WTC11 (cell line): ENCODE measurements at regions not wholly inside any gene's neighbourhood (a gene's known extent, or its start where the extent isn't known, plus 50 kb on each side); places are given as distances from the start of the nearest gene placed in this dataset.

ENCODE experiments used
- TEAD4 ChIP-seq: sonication (generic); formaldehyde crosslinking; IDR thresholded peaks from 2 replicates; pipeline ENCODE4 v1.8.0; 2022; ENCODE audit warnings: mild to moderate bottlenecking, missing genetic modification reagents
- TF ChIP-seq, protein P1 (sequence below): sonication (generic); formaldehyde crosslinking; IDR thresholded peaks from 2 replicates; pipeline ENCODE4 v1.8.0; 2023; ENCODE audit warnings: mild to moderate bottlenecking, missing genetic modification reagents
- TF ChIP-seq, protein P2 (sequence below): sonication (generic); formaldehyde crosslinking; IDR thresholded peaks from 2 replicates; pipeline ENCODE4 v1.8.1; 2023; ENCODE audit warnings: mild to moderate bottlenecking, missing genetic modification reagents, moderate library complexity
- TF ChIP-seq, protein P3 (sequence below): fragments of 200-600 bp; IDR thresholded peaks from 2 replicates; pipeline ENCODE4 v1.8.0; 2022; ENCODE audit warnings: antibody characterized with exemption
- TF ChIP-seq, protein P4 (sequence below): sonication (generic); formaldehyde crosslinking; IDR thresholded peaks from 2 replicates; pipeline ENCODE4 v1.8.1; 2023; ENCODE audit warnings: mild to moderate bottlenecking, missing genetic modification reagents
- TF ChIP-seq, protein P5 (sequence below): fragments of 250-450 bp; sonication (Bioruptor Pico); IDR thresholded peaks from 2 replicates; pipeline ENCODE4 v1.8.0; 2021; ENCODE audit warnings: mild to moderate bottlenecking

DNA sequence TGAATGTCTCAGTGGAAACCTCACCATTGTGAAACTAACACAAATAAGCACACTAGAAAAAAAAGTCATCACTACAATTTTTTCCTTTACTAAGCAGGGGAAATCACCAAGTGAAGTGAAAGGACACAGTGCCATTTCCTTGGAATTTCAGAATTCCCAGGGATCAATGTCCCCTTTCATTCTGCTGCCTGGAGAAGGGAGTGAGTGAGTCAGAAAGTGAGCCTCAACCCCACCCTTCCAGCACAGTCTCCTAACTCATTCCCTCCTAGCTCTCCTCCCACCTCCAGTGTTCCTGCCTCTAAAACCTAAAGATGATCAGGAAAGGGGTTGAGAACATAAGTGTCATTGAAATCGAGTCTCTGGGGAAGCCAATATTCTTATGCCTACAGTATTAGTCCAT lies 608.5 kb downstream of the RNF144A start:
- TF ChIP-seq, protein P1, sequence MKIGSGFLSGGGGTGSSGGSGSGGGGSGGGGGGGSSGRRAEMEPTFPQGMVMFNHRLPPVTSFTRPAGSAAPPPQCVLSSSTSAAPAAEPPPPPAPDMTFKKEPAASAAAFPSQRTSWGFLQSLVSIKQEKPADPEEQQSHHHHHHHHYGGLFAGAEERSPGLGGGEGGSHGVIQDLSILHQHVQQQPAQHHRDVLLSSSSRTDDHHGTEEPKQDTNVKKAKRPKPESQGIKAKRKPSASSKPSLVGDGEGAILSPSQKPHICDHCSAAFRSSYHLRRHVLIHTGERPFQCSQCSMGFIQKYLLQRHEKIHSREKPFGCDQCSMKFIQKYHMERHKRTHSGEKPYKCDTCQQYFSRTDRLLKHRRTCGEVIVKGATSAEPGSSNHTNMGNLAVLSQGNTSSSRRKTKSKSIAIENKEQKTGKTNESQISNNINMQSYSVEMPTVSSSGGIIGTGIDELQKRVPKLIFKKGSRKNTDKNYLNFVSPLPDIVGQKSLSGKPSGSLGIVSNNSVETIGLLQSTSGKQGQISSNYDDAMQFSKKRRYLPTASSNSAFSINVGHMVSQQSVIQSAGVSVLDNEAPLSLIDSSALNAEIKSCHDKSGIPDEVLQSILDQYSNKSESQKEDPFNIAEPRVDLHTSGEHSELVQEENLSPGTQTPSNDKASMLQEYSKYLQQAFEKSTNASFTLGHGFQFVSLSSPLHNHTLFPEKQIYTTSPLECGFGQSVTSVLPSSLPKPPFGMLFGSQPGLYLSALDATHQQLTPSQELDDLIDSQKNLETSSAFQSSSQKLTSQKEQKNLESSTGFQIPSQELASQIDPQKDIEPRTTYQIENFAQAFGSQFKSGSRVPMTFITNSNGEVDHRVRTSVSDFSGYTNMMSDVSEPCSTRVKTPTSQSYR (CRISPR knock-in tag), result no peak
- TF ChIP-seq, protein P2, sequence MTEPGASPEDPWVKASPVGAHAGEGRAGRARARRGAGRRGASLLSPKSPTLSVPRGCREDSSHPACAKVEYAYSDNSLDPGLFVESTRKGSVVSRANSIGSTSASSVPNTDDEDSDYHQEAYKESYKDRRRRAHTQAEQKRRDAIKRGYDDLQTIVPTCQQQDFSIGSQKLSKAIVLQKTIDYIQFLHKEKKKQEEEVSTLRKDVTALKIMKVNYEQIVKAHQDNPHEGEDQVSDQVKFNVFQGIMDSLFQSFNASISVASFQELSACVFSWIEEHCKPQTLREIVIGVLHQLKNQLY (CRISPR knock-in tag), result no peak
- TF ChIP-seq, protein P3, sequence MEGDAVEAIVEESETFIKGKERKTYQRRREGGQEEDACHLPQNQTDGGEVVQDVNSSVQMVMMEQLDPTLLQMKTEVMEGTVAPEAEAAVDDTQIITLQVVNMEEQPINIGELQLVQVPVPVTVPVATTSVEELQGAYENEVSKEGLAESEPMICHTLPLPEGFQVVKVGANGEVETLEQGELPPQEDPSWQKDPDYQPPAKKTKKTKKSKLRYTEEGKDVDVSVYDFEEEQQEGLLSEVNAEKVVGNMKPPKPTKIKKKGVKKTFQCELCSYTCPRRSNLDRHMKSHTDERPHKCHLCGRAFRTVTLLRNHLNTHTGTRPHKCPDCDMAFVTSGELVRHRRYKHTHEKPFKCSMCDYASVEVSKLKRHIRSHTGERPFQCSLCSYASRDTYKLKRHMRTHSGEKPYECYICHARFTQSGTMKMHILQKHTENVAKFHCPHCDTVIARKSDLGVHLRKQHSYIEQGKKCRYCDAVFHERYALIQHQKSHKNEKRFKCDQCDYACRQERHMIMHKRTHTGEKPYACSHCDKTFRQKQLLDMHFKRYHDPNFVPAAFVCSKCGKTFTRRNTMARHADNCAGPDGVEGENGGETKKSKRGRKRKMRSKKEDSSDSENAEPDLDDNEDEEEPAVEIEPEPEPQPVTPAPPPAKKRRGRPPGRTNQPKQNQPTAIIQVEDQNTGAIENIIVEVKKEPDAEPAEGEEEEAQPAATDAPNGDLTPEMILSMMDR, result no peak
- TF ChIP-seq, protein P4, sequence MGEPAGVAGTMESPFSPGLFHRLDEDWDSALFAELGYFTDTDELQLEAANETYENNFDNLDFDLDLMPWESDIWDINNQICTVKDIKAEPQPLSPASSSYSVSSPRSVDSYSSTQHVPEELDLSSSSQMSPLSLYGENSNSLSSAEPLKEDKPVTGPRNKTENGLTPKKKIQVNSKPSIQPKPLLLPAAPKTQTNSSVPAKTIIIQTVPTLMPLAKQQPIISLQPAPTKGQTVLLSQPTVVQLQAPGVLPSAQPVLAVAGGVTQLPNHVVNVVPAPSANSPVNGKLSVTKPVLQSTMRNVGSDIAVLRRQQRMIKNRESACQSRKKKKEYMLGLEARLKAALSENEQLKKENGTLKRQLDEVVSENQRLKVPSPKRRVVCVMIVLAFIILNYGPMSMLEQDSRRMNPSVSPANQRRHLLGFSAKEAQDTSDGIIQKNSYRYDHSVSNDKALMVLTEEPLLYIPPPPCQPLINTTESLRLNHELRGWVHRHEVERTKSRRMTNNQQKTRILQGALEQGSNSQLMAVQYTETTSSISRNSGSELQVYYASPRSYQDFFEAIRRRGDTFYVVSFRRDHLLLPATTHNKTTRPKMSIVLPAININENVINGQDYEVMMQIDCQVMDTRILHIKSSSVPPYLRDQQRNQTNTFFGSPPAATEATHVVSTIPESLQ (CRISPR knock-in tag), result no peak
- TF ChIP-seq, protein P5, sequence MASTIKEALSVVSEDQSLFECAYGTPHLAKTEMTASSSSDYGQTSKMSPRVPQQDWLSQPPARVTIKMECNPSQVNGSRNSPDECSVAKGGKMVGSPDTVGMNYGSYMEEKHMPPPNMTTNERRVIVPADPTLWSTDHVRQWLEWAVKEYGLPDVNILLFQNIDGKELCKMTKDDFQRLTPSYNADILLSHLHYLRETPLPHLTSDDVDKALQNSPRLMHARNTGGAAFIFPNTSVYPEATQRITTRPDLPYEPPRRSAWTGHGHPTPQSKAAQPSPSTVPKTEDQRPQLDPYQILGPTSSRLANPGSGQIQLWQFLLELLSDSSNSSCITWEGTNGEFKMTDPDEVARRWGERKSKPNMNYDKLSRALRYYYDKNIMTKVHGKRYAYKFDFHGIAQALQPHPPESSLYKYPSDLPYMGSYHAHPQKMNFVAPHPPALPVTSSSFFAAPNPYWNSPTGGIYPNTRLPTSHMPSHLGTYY (CRISPR knock-in tag), result no peak
- TF ChIP-seq TEAD4, result no peak
